Thyroid gland (tissue), 4 donors: ENCODE measurements at regions not wholly inside any gene's neighbourhood (a gene's known extent, or its start where the extent isn't known, plus 50 kb on each side); places are given as distances from the start of the nearest gene placed in this dataset.
"Not testable (repeated sequence)": the region's sequence is repeated elsewhere in the genome, so short reads cannot be mapped to it uniquely, and the experiment has no call there.

ENCODE experiments used
- DNase-seq, 2 donors: peaks; one replicate each; pipeline ENCODE4 v3.0.0-alpha.2; 2019
- H3K27ac ChIP-seq, 3 donors: fragments of 200-600 bp; sonication (generic); 1 replicate in 2 of 3; 2 replicates in 1 of 3; pipeline ENCODE4 v1.5.1; 2016 to 2019; ENCODE audit warnings: mild to moderate bottlenecking in 1 of 3, moderate library complexity in 1 of 3
- H3K27me3 ChIP-seq: fragments of 200-600 bp; sonication (generic); one replicate; pipeline ENCODE4 v1.5.1; 2019
- H3K36me3 ChIP-seq, 2 donors: fragments of 200-600 bp; sonication (generic); one replicate each; pipeline ENCODE4 v1.5.1; 2016 to 2019
- H3K4me1 ChIP-seq, 2 donors: fragments of 200-600 bp; sonication (generic); one replicate each; pipeline ENCODE4 v1.5.1; 2017 to 2019
- H3K4me3 ChIP-seq, 3 donors: fragments of 200-600 bp; sonication (generic); replicated peaks in 1 of 3; 1 replicate in 2 of 3; 2 replicates in 1 of 3; pipeline ENCODE4 v1.5.1; 2016; ENCODE audit warnings: mild to moderate bottlenecking in 1 of 3
- H3K9me3 ChIP-seq: fragments of 200-600 bp; sonication (generic); one replicate; pipeline ENCODE4 v1.5.1; 2017
- POLR2A ChIP-seq, 2 donors: fragments of 450-650 bp; IDR thresholded peaks; one replicate each; pipeline ENCODE4 v1.6.1; 2017; ENCODE audit warnings: antibody characterized with exemption in 2 of 2, mild to moderate bottlenecking in 2 of 2, moderate library complexity in 1 of 2
- WGBS, 2 donors: methylation state at CpG; one replicate each; pipeline ENCODE4 v1.1.5; 2017; 5-methylcytosine and 5-hydroxymethylcytosine counted together
- intact Hi-C: fragments of 100-400 bp; cut with DNase I; formaldehyde crosslinking; loops from one replicate; pipeline ENCODE4 v1.15.1; 2023
- TF ChIP-seq, protein P1 (sequence below), 6 experiments: fragments of 200-600 bp in 3 of 6; fragments of 450-650 bp in 3 of 6; sonication (generic) in 3 of 6; IDR thresholded peaks; one replicate each; pipeline ENCODE4 v1.5.1; 2016 to 2019; ENCODE audit warnings: antibody characterized with exemption in 6 of 6, mild to moderate bottlenecking in 2 of 6, inconsistent platforms in 1 of 6, moderate library complexity in 1 of 6

- intact Hi-C loops = no loop called here
- WGBS, 2 donors = 56 to 57% methylated on average over 3 of the region's 3 CpGs
- no peaks in the 10 kb centered on the region for H3K9me3 ChIP-seq
- no peak overlapping the region for H3K4me3 ChIP-seq
- no peaks in the 10 kb centered on the region for H3K4me1 ChIP-seq
- H3K27me3 ChIP-seq = no peaks in the 10 kb centered on the region
- H3K36me3 ChIP-seq = no peaks in the 10 kb centered on the region
- no peak overlapping the region for H3K27ac ChIP-seq
- no peak for DNase-seq
- no peak for TF ChIP-seq POLR2A (IDR thresholded peaks at IDR 0.05)
- TF ChIP-seq, protein P1, sequence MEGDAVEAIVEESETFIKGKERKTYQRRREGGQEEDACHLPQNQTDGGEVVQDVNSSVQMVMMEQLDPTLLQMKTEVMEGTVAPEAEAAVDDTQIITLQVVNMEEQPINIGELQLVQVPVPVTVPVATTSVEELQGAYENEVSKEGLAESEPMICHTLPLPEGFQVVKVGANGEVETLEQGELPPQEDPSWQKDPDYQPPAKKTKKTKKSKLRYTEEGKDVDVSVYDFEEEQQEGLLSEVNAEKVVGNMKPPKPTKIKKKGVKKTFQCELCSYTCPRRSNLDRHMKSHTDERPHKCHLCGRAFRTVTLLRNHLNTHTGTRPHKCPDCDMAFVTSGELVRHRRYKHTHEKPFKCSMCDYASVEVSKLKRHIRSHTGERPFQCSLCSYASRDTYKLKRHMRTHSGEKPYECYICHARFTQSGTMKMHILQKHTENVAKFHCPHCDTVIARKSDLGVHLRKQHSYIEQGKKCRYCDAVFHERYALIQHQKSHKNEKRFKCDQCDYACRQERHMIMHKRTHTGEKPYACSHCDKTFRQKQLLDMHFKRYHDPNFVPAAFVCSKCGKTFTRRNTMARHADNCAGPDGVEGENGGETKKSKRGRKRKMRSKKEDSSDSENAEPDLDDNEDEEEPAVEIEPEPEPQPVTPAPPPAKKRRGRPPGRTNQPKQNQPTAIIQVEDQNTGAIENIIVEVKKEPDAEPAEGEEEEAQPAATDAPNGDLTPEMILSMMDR (IDR thresholded peaks at IDR 0.05) = no peak
Measured at GRCh38 chrX:139423186-139423585, 107.4 kb upstream of the F9 start.

GRCh38 chrX:139398258-139398657 lies 132.3 kb upstream of the F9 start:
- WGBS, 2 donors = 94 to 100% methylated on average over 2 of the region's 2 CpGs
- H3K4me1 ChIP-seq, H3K27me3 ChIP-seq, H3K36me3 ChIP-seq, intact Hi-C loops, H3K4me3 ChIP-seq, H3K9me3 ChIP-seq, H3K27ac ChIP-seq, DNase-seq: not testable (repeated sequence)

GRCh38 chrX:139388254-139388653 lies 142.3 kb upstream of the F9 start:
- Histone ChIP-seq H3K27me3 (no peaks in the 10 kb centered on the region), H3K27ac (no peak overlapping the region), H3K4me1 (no peaks in the 10 kb centered on the region), H3K4me3 (no peak overlapping the region), H3K36me3 (no peaks in the 10 kb centered on the region), H3K9me3 (no peaks in the 10 kb centered on the region)
- intact Hi-C loops = no loop called here
- TF ChIP-seq, protein P1 (IDR thresholded peaks at IDR 0.05) = no peak
- no peak for TF ChIP-seq POLR2A (IDR thresholded peaks at IDR 0.05)
- no peak for DNase-seq
- WGBS, 2 donors = 57 to 66% methylated on average over 3 of the region's 3 CpGs

- TF ChIP-seq, protein P1 (IDR thresholded peaks at IDR 0.05) = no peak
- TF ChIP-seq POLR2A (IDR thresholded peaks at IDR 0.05) = no peak
- Histone ChIP-seq H3K4me1 (no peaks in the 10 kb centered on the region), H3K4me3 (no peak overlapping the region), H3K9me3 (no peaks in the 10 kb centered on the region), H3K27me3 (no peaks in the 10 kb centered on the region), H3K36me3 (no peaks in the 10 kb centered on the region), H3K27ac (no peak overlapping the region)
- 88% methylated on average over 4 of the region's 14 CpGs; no CpG with 5 or more reads in 1 of the 2 donors for WGBS, 2 donors
- intact Hi-C loops = no loop called here
- no peak for DNase-seq
Measured at GRCh38 chrX:139382529-139382928, 148.0 kb upstream of the F9 start.

DNA sequence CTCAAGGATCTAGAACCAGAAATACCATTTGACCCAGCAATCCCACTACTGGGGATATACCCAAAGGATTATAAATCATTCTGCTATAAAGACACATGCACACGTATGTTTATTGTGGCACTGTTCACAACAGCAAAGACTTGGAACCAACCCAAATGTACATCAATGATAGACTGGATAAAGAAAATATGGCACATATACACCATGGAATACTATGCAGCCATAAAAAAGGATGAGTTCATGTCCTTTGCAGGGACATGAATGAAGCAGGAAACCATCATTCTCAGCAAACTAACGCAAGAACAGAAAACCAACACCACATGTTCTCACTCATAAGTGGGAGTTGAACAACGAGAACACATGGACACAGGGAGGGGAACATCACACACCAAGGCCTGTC lies 154.0 kb upstream of the F9 start:
- DNase-seq, H3K27me3 ChIP-seq, H3K36me3 ChIP-seq, H3K9me3 ChIP-seq, intact Hi-C loops, H3K4me1 ChIP-seq, H3K4me3 ChIP-seq, H3K27ac ChIP-seq: not testable (repeated sequence)
- 91 to 94% methylated on average over 3 of the region's 3 CpGs for WGBS, 2 donors

DNA sequence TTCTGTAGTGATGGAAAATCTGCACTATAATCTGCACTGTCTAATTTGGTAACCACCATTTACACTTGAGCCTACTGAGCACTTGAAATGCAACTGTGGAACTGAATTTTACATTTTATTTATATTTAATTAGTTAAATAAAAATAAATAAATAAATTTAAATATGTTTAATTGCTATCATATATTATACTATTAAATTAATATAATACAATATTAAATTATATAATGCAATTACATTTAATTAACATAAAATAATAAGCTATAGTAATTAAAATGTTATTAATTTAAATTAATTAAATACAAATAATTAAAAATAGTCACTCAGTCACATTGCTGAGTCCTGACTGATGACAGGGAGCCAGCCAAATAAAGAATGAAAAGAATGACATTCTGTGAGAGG lies 170.2 kb upstream of the F9 start:
- no peak overlapping the region for H3K4me3 ChIP-seq
- H3K9me3 ChIP-seq = no peaks in the 10 kb centered on the region
- intact Hi-C loops = no loop called here
- DNase-seq = no peak
- H3K27me3 ChIP-seq = no peaks in the 10 kb centered on the region
- no peak overlapping the region for H3K27ac ChIP-seq
- H3K36me3 ChIP-seq = no peaks in the 10 kb centered on the region
- TF ChIP-seq POLR2A (IDR thresholded peaks at IDR 0.05) = no peak
- TF ChIP-seq, protein P1 (IDR thresholded peaks at IDR 0.05) = no peak
- H3K4me1 ChIP-seq = no peaks in the 10 kb centered on the region

GRCh38 chrX:139342594-139342991 lies 187.9 kb upstream of the F9 start:
- H3K36me3 ChIP-seq, H3K27ac ChIP-seq, intact Hi-C loops, H3K9me3 ChIP-seq, H3K4me1 ChIP-seq, DNase-seq, H3K4me3 ChIP-seq, H3K27me3 ChIP-seq: not testable (repeated sequence)
- WGBS, 2 donors = 26 to 34% methylated on average over 3 to 4 of the region's 4 CpGs

DNA sequence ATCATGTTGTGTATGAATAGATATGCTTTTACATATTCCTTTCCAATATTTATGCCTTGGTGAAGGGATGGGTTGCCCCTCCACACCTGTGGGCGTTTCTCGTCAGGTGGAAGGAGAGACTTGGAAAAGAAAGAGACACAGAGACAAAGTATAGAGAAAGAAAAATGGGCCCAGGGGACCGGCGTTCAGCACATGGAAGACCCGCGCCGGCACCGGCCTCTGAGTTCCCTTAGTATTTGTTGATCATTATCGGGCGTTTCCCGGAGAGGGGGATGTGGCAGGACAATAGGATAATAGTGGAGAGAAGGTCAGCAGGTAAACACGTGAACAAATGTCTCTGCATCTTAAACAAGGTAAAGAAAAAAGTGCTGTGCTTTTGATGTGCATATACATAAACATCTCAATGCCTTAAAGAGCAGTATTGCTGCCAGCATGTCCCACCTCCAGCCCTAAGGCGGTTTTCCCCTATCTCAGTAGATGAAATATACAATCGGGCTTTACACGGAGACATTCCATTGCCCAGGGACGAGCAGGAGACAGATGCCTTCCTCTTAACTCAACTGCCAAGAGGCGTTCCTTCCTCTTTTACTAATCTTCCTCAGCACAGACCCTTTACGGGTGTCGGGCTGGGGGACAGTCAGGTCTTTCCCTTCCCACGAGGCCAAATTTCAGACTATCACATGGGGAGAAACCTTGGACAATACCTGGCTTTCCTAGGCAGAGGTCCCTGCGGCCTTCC lies 188.5 kb upstream of the F9 start:
- intact Hi-C loops, H3K36me3 ChIP-seq, H3K27ac ChIP-seq, H3K4me1 ChIP-seq, H3K4me3 ChIP-seq, DNase-seq, H3K9me3 ChIP-seq, H3K27me3 ChIP-seq: not testable (repeated sequence)
- 19 to 51% methylated on average over 15 to 20 of the region's 21 CpGs for WGBS, 2 donors
